HG02798 (cell line): ENCODE measurements at regions not wholly inside any gene's neighbourhood (a gene's known extent, or its start where the extent isn't known, plus 50 kb on each side); places are given as distances from the start of the nearest gene placed in this dataset.

Experiments used
- ATAC-seq: cut with Tn5 transposase; IDR thresholded peaks from one replicate; pipeline ENCODE4 v1.9.1; 2021; ENCODE audit warnings: mild to moderate bottlenecking; ENCODE audit not compliant: unreplicated experiment, poor library complexity

- no peak for ATAC-seq
Observed at GRCh38 chr5:169458221-169458620, 125.4 kb upstream of the SPDL1 start.

- no peak for ATAC-seq
Observed at GRCh38 chr5:169450464-169450863, 133.1 kb upstream of the SPDL1 start.

GRCh38 chr5:169448826-169449225 is 134.7 kb upstream of the SPDL1 start:
- ATAC-seq, result no peak

- ATAC-seq, result no peak
Observed at GRCh38 chr5:169445191-169445590, 138.4 kb upstream of the SPDL1 start.

GRCh38 chr5:169442913-169443784 is 140.4 kb upstream of the SPDL1 start:
- no peak for ATAC-seq

- ATAC-seq, result no peak
Observed at GRCh38 chr5:169442403-169442874, 141.1 kb upstream of the SPDL1 start.

GRCh38 chr5:169440107-169440705 is 139.3 kb upstream of the SLIT3 start:
- ATAC-seq, result no peak

GRCh38 chr5:169439362-169439761 is 138.4 kb upstream of the SLIT3 start:
- no peak for ATAC-seq

GRCh38 chr5:169435506-169436229 is 134.7 kb upstream of the SLIT3 start:
- ATAC-seq, result no peak

GRCh38 chr5:169433221-169433651 is 132.3 kb upstream of the SLIT3 start:
- no peak for ATAC-seq

- no peak for ATAC-seq
Observed at GRCh38 chr5:169431386-169431785, 130.4 kb upstream of the SLIT3 start.

GRCh38 chr5:169430671-169431070 is 129.7 kb upstream of the SLIT3 start:
- ATAC-seq, result no peak

- ATAC-seq, result no peak
Observed at GRCh38 chr5:169429044-169429443, 128.1 kb upstream of the SLIT3 start.

- no peak for ATAC-seq
Observed at GRCh38 chr5:169426784-169427183, 125.8 kb upstream of the SLIT3 start.

- ATAC-seq, result no peak
Observed at GRCh38 chr5:169424670-169425378, 123.9 kb upstream of the SLIT3 start.

GRCh38 chr5:169424279-169424655 is 123.3 kb upstream of the SLIT3 start:
- no peak for ATAC-seq

GRCh38 chr5:169423580-169424278 is 122.8 kb upstream of the SLIT3 start:
- no peak for ATAC-seq

GRCh38 chr5:169422087-169422486 is 121.1 kb upstream of the SLIT3 start:
- no peak for ATAC-seq

GRCh38 chr5:169421677-169422076 is 120.7 kb upstream of the SLIT3 start:
- ATAC-seq, result no peak

- ATAC-seq, result no peak
Observed at GRCh38 chr5:169417676-169418075, 116.7 kb upstream of the SLIT3 start.
